Kidney epithelial cell (primary cell): ENCODE measurements at regions not wholly inside any gene's neighbourhood (a gene's known extent, or its start where the extent isn't known, plus 50 kb on each side); places are given as distances from the start of the nearest gene placed in this dataset.

Source experiments
- DNase-seq: peaks from one replicate; pipeline ENCODE4 v3.0.0-alpha.2; 2010; ENCODE audit warnings: low read depth
- H3K27me3 ChIP-seq: 2 replicates; pipeline ENCODE4 v1.6.0; 2011; ENCODE audit warnings: low read length; ENCODE audit not compliant: control insufficient read depth, insufficient read depth
- H3K36me3 ChIP-seq: 2 replicates; pipeline ENCODE4 v1.5.1; 2011; ENCODE audit warnings: low read length; ENCODE audit not compliant: control insufficient read depth, insufficient read depth
- H3K4me3 ChIP-seq: 2 replicates; pipeline ENCODE4 v1.5.1; 2011; ENCODE audit warnings: low read depth, mild to moderate bottlenecking, control low read depth, low read length
- CTCF ChIP-seq: IDR thresholded peaks from 2 replicates; pipeline ENCODE4 v1.5.1; 2011; ENCODE audit warnings: mild to moderate bottlenecking, moderate library complexity, low read length, control low read depth, inconsistent platforms; ENCODE audit not compliant: insufficient read depth, poor library complexity, severe bottlenecking

DNA sequence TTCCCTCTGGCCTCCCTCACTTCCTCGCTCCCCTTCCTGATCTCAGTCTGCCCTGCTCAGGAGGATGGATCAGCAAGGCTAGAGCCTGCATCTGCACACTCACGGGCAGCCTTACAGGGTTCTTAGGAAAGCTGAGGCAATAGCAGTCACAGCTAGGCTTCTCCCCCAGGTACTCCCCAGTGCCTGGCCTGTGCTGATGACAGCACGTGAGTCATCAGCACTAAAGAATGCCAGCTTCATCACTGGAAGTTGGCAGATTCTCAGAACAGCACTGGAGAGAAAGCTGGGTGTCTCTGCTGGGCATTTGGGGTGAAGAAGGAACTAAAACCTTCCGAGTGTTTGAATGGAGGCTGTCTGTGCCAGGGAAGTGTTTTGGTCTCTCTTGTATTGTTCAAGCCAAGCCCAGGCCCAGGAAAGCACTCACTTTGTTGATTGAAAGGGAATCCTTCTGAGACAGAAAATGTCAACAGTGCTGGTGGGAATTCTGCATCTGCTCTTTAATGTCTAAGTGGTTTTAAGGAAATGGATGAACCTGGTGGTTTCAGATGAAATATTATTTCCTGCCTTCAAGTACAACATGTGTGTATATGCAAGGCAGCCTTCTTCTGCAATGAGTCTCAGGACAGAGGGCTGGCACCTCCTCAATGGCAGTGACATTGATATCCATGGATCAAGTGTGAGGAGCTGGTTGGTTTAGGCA lies 73.0 kb upstream of the SCOC start:
- Histone ChIP-seq H3K36me3 (no peaks in the 10 kb centered on the region), H3K27me3 (no peaks in the 10 kb centered on the region), H3K4me3 (no peak overlapping the region)
- TF ChIP-seq CTCF = no peak
- peak; percentile 63 for DNase-seq

- Histone ChIP-seq H3K36me3 (no peaks in the 10 kb centered on the region), H3K4me3 (no peak overlapping the region), H3K27me3 (no peaks in the 10 kb centered on the region)
- TF ChIP-seq CTCF = no peak
- DNase-seq = no peak
These were observed 75.4 kb upstream of the SCOC start for GRCh38 chr4:140298001-140298400.

DNA sequence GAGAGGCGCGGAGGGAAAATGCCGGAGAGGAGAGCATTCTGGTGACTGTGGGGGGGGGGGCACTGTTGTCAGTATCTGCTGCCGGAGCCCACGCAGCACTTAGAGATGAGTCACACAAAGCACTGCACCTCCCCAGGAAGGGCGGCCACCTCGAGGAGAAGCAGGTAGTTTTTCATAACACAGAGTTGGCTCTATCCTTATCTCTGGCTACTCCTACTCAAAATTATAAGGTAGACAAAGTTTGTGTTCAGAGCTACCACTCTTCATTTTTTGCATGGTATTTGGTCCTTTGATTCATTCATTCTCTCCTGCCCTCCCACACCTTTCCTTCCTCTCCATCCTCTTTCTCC lies 76.2 kb upstream of the SCOC start:
- Histone ChIP-seq H3K4me3 (no peak overlapping the region), H3K27me3 (no peaks in the 10 kb centered on the region), H3K36me3 (no peaks in the 10 kb centered on the region)
- DNase-seq = no peak
- no peak for TF ChIP-seq CTCF

GRCh38 chr4:140296335-140297220 lies 76.9 kb upstream of the SCOC start:
- Histone ChIP-seq H3K36me3 (no peaks in the 10 kb centered on the region), H3K27me3 (no peaks in the 10 kb centered on the region), H3K4me3 (no peak overlapping the region)
- peak; percentile 65 for DNase-seq
- TF ChIP-seq CTCF = no peak

GRCh38 chr4:140293979-140294378 lies 79.5 kb upstream of the SCOC start:
- DNase-seq = no peak
- no peak for TF ChIP-seq CTCF
- H3K36me3 ChIP-seq = no peaks in the 10 kb centered on the region
- H3K27me3 ChIP-seq = peaks cover 4% of the 10 kb centered on the region
- H3K4me3 ChIP-seq = no peak overlapping the region
